Testis (tissue), 2 donors: ENCODE measurements at regions not wholly inside any gene's neighbourhood (a gene's known extent, or its start where the extent isn't known, plus 50 kb on each side); places are given as distances from the start of the nearest gene placed in this dataset.

Source experiments
- DNase-seq: peaks from one replicate; pipeline ENCODE4 v3.0.0-alpha.2; 2019
- H3K27ac ChIP-seq, 2 donors: fragments of 200-600 bp; sonication (generic); one replicate each; pipeline ENCODE4 v1.5.1; 2019
- H3K27me3 ChIP-seq: fragments of 200-600 bp; sonication (generic); one replicate; pipeline ENCODE4 v1.5.1; 2019
- H3K36me3 ChIP-seq: fragments of 200-600 bp; sonication (generic); one replicate; pipeline ENCODE4 v1.5.1; 2017; ENCODE audit warnings: low read depth; ENCODE audit errors: missing control alignments
- H3K4me1 ChIP-seq: fragments of 200-600 bp; sonication (generic); one replicate; pipeline ENCODE4 v1.5.1; 2019
- H3K4me3 ChIP-seq, 2 donors: fragments of 200-600 bp; sonication (generic); one replicate each; pipeline ENCODE4 v1.5.1; 2017 to 2019
- H3K9me3 ChIP-seq: fragments of 200-600 bp; sonication (generic); one replicate; pipeline ENCODE4 v1.5.1; 2017
- CTCF ChIP-seq, 3 experiments: fragments of 450-650 bp in 2 of 3; fragments of 200-600 bp in 1 of 3; sonication (generic) in 1 of 3; IDR thresholded peaks; one replicate each; pipeline ENCODE4 v1.5.1; 2016 to 2019; ENCODE audit warnings: antibody characterized with exemption in 3 of 3, mild to moderate bottlenecking in 2 of 3, moderate library complexity in 1 of 3
- POLR2A ChIP-seq: fragments of 450-650 bp; IDR thresholded peaks from one replicate; pipeline ENCODE4 v1.6.1; 2017; ENCODE audit warnings: antibody characterized with exemption, mild to moderate bottlenecking, moderate library complexity
- WGBS, 2 donors: methylation state at CpG; one replicate each; pipeline ENCODE4 v1.1.5; 2018; 5-methylcytosine and 5-hydroxymethylcytosine counted together
- intact Hi-C: fragments of 100-400 bp; cut with DNase I; formaldehyde crosslinking; loops from one replicate; pipeline ENCODE4 v1.15.1; 2023; ENCODE audit warnings: low total_unique reads

GRCh38 chr22:48888466-48889208 is 939.0 kb downstream of the BRD1 start:
- WGBS, 2 donors: 92 to 93% methylated on average over 14 of the region's 14 CpGs
- Histone ChIP-seq H3K9me3 (no peaks in the 10 kb centered on the region), H3K27ac (no peak overlapping the region), H3K4me3 (no peak overlapping the region), H3K36me3 (no peaks in the 10 kb centered on the region), H3K4me1 (no peaks in the 10 kb centered on the region), H3K27me3 (no peaks in the 10 kb centered on the region)
- no peak for DNase-seq
- TF ChIP-seq CTCF (IDR thresholded peaks at IDR 0.05): no peak
- TF ChIP-seq POLR2A: no peak
- intact Hi-C loops: no loop called here

- TF ChIP-seq CTCF (IDR thresholded peaks at IDR 0.05): no peak
- no peak for TF ChIP-seq POLR2A
- H3K9me3 ChIP-seq: no peaks in the 10 kb centered on the region
- 95 to 98% methylated on average over 3 of the region's 3 CpGs for WGBS, 2 donors
- H3K4me1 ChIP-seq: no peaks in the 10 kb centered on the region
- no peaks in the 10 kb centered on the region for H3K36me3 ChIP-seq
- intact Hi-C loops: no loop called here
- H3K4me3 ChIP-seq: no peak overlapping the region
- H3K27ac ChIP-seq: no peak overlapping the region
- H3K27me3 ChIP-seq: no peaks in the 10 kb centered on the region
- DNase-seq: no peak
Measured at GRCh38 chr22:48887394-48888332, 940.0 kb downstream of the BRD1 start.

- no peak for DNase-seq
- H3K27me3 ChIP-seq: no peaks in the 10 kb centered on the region
Measured at GRCh38 chr22:48886604-48887393, 940.9 kb downstream of the BRD1 start.

GRCh38 chr22:48885919-48886305 is 941.8 kb downstream of the BRD1 start:
- H3K27ac ChIP-seq: no peak overlapping the region
- intact Hi-C loops: no loop called here
- H3K4me1 ChIP-seq: no peaks in the 10 kb centered on the region
- 74 to 77% methylated on average over 9 of the region's 9 CpGs for WGBS, 2 donors
- TF ChIP-seq CTCF (IDR thresholded peaks at IDR 0.05) (no peak), POLR2A (no peak)
- no peaks in the 10 kb centered on the region for H3K27me3 ChIP-seq
- no peak for DNase-seq
- H3K4me3 ChIP-seq: no peak overlapping the region
- no peaks in the 10 kb centered on the region for H3K36me3 ChIP-seq
- H3K9me3 ChIP-seq: no peaks in the 10 kb centered on the region

More at GRCh38 chr22:48886604-48887393, 940.9 kb downstream of the BRD1 start:
- H3K36me3 ChIP-seq: no peaks in the 10 kb centered on the region
- no peak overlapping the region for H3K4me3 ChIP-seq
- WGBS, 2 donors: 82 to 87% methylated on average over 17 to 22 of the region's 22 CpGs
- H3K27ac ChIP-seq: no peak overlapping the region
- H3K9me3 ChIP-seq: no peaks in the 10 kb centered on the region
- intact Hi-C loops: no loop called here
- no peaks in the 10 kb centered on the region for H3K4me1 ChIP-seq
- TF ChIP-seq POLR2A (no peak), CTCF (IDR thresholded peaks at IDR 0.05) (no peak)
